Esophagus muscularis mucosa (tissue), 3 donors: ENCODE measurements at regions not wholly inside any gene's neighbourhood (a gene's known extent, or its start where the extent isn't known, plus 50 kb on each side); places are given as distances from the start of the nearest gene placed in this dataset.

ENCODE experiments used
- EP300 ChIP-seq: sonication (generic); formaldehyde crosslinking; IDR thresholded peaks from one replicate; pipeline ENCODE4 v1.6.1; 2017; ENCODE audit warnings: antibody characterized with exemption
- TF ChIP-seq, protein P1 (sequence below), 3 experiments: fragments of 200-600 bp in 2 of 3; fragments of 450-650 bp in 1 of 3; sonication (generic) in 2 of 3; IDR thresholded peaks; one replicate each; pipeline ENCODE4 v1.5.1; 2017 to 2019; ENCODE audit warnings: antibody characterized with exemption in 3 of 3, mild to moderate bottlenecking in 2 of 3, moderate library complexity in 1 of 3

- TF ChIP-seq EP300: no peak
- TF ChIP-seq, protein P1, sequence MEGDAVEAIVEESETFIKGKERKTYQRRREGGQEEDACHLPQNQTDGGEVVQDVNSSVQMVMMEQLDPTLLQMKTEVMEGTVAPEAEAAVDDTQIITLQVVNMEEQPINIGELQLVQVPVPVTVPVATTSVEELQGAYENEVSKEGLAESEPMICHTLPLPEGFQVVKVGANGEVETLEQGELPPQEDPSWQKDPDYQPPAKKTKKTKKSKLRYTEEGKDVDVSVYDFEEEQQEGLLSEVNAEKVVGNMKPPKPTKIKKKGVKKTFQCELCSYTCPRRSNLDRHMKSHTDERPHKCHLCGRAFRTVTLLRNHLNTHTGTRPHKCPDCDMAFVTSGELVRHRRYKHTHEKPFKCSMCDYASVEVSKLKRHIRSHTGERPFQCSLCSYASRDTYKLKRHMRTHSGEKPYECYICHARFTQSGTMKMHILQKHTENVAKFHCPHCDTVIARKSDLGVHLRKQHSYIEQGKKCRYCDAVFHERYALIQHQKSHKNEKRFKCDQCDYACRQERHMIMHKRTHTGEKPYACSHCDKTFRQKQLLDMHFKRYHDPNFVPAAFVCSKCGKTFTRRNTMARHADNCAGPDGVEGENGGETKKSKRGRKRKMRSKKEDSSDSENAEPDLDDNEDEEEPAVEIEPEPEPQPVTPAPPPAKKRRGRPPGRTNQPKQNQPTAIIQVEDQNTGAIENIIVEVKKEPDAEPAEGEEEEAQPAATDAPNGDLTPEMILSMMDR (IDR thresholded peaks at IDR 0.05): no peak
These were observed 677.7 kb upstream of the NECTIN3 start for GRCh38 chr3:110393941-110394340.
